ENCODE measurements at regions not wholly inside any gene's neighbourhood (a gene's known extent, or its start where the extent isn't known, plus 50 kb on each side); places are given as distances from the start of the nearest gene placed in this dataset.

DNA sequence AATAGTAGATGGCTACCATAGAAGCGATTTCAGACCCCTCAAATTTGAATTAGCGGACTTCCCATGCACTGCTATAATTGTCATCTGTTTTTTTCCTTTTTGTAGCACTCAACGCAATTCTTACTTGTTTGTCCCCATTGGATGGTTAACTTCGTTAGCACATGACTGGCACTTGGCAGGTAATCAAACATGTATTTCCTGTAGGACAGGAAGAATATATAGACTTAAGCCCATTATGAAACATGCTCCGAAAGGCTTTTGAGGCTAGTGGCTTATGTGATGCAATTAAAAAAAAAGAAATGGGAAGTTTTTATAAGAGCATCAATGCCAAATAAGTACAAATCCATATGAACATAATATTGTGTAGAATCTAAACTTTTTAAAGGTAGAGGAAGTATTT, 301.2 kb downstream of the PSAT1 start:
- no peak overlapping the region for H3K9ac ChIP-seq (replicated peaks; ENCODE audit: extremely low read depth, insufficient read depth, low read length)
- DNase-seq (ENCODE audit: low read depth, low spot score) (no peak), FAIRE-seq (no peak)
- no peak overlapping the region for H2AFZ ChIP-seq (ENCODE audit: low read depth, low read length)
- H3K4me3 ChIP-seq (replicated peaks in 1 of 3; ENCODE audit: insufficient read depth in 1 of 3, low read depth in 1 of 3, low read length in 3 of 3) = no peak overlapping the region
- intact Hi-C loops (cut with micrococcal nuclease) = no loop called here
- peaks cover 6 to 7% of the 10 kb centered on the region in 2 experiments for H3K27me3 ChIP-seq (ENCODE audit: control insufficient read depth in 2 of 2, insufficient read depth in 2 of 2, low read length in 2 of 2)
- CTCF ChIA-PET = no interaction called here
- no peaks in the 10 kb centered on the region for H3K9me1 ChIP-seq (replicated peaks; ENCODE audit: control insufficient read depth, extremely low read depth, insufficient read depth, low read length)
- POLR2A ChIA-PET = no interaction called here
- dilution Hi-C loops (cut with MboI; ENCODE audit: extremely low pct_ligation_motif_present, low sequenced_read_pairs) = no loop called here
- BruUV-seq (replicated peaks) = no TSS peak
- no peaks in the 10 kb centered on the region for H3K79me2 ChIP-seq (ENCODE audit: control insufficient read depth, insufficient read depth, low read length)
- no peaks in the 10 kb centered on the region for H3K4me1 ChIP-seq (ENCODE audit: control insufficient read depth, extremely low read depth, insufficient read depth, low read length)
- no peaks in the 10 kb centered on the region for H4K20me1 ChIP-seq (replicated peaks; ENCODE audit: control insufficient read depth, extremely low read depth, insufficient read depth, low read length)
- TF ChIP-seq JUN (IDR thresholded peaks at IDR 0.05; ENCODE audit: borderline replicate concordance, insufficient read depth, insufficient read length, low read depth) (no peak), FOS (IDR thresholded peaks at IDR 0.05; ENCODE audit: borderline replicate concordance, insufficient read depth, low read length) (no peak), GATA2 (IDR thresholded peaks at IDR 0.05; ENCODE audit: insufficient read depth, insufficient read length, low read depth, low read length) (no peak), MYC (IDR thresholded peaks at IDR 0.05; ENCODE audit: low read depth, low read length) (no peak), POLR2A (IDR thresholded peaks at IDR 0.05; ENCODE audit: low read depth, low read length) (no peak), POLR2AphosphoS5 (IDR thresholded peaks at IDR 0.05; ENCODE audit: insufficient read depth, low read depth, low read length) (no peak), EZH2 (IDR thresholded peaks at IDR 0.05; ENCODE audit: borderline replicate concordance, low read depth, low read length, severe bottlenecking) (no peak)
- TF ChIP-seq, protein P1, sequence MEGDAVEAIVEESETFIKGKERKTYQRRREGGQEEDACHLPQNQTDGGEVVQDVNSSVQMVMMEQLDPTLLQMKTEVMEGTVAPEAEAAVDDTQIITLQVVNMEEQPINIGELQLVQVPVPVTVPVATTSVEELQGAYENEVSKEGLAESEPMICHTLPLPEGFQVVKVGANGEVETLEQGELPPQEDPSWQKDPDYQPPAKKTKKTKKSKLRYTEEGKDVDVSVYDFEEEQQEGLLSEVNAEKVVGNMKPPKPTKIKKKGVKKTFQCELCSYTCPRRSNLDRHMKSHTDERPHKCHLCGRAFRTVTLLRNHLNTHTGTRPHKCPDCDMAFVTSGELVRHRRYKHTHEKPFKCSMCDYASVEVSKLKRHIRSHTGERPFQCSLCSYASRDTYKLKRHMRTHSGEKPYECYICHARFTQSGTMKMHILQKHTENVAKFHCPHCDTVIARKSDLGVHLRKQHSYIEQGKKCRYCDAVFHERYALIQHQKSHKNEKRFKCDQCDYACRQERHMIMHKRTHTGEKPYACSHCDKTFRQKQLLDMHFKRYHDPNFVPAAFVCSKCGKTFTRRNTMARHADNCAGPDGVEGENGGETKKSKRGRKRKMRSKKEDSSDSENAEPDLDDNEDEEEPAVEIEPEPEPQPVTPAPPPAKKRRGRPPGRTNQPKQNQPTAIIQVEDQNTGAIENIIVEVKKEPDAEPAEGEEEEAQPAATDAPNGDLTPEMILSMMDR (IDR thresholded peaks at IDR 0.05; ENCODE audit: extremely low read depth in 1 of 2, insufficient read depth in 1 of 2, low read depth in 1 of 2, low read length in 2 of 2) = no peak
- TF ChIP-seq, protein P2, sequence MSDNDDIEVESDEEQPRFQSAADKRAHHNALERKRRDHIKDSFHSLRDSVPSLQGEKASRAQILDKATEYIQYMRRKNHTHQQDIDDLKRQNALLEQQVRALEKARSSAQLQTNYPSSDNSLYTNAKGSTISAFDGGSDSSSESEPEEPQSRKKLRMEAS (IDR thresholded peaks at IDR 0.05; ENCODE audit: insufficient read depth, insufficient read length) = no peak
- no peaks in the 10 kb centered on the region for H3K9me3 ChIP-seq (replicated peaks; ENCODE audit: control insufficient read depth, insufficient read depth, low read length)
- no peak overlapping the region for H3K27ac ChIP-seq (ENCODE audit: insufficient read depth, low read depth, low read length)
- H3K36me3 ChIP-seq (ENCODE audit: control insufficient read depth in 2 of 2, extremely low read depth in 1 of 2, insufficient read depth in 2 of 2, low read length in 2 of 2) = no peaks in the 10 kb centered on the region
- no peak overlapping the region for H3K4me2 ChIP-seq (ENCODE audit: insufficient read depth, low read length)
